ENCODE measurements at regions not wholly inside any gene's neighbourhood (a gene's known extent, or its start where the extent isn't known, plus 50 kb on each side); places are given as distances from the start of the nearest gene placed in this dataset.
A peak's percentile ranks its signal among the peaks of the same experiment; 100 is the strongest.

DNA sequence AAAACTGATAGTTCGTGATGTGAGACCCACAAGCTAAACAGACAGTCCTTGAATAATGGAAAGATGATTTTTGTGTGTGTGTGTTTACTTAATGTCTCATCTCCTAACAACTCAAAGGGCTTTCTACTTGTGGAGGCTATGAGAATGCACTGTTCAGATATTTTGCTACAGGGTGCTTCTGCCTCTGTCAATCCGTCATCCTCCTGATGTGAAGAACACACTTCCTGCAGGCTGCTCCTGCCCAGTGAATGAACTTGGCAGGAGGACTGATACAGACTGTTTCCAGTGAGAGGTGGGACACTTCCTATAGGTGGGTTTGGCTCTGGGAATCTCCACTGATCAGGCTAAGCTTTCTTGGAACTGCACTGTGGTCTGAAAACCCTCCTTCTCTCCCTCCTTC is 168.4 kb upstream of the STARD13 start:
- Histone ChIP-seq H4K20me1 (ENCODE audit: insufficient read depth, low read length) (no peaks in the 10 kb centered on the region), H3K36me3 (ENCODE audit: insufficient read depth, low read length) (no peaks in the 10 kb centered on the region), H3K4me3 (ENCODE audit: insufficient read depth, low read depth, low read length) (no peak overlapping the region), H3K4me1 (ENCODE audit: insufficient read depth, low read length) (peaks cover 7% of the 10 kb centered on the region), H3K9ac (ENCODE audit: low read length) (no peak overlapping the region), H3K4me2 (ENCODE audit: low read length) (peak overlapping the region; percentile 13), H3K9me3 (ENCODE audit: insufficient read depth, low read depth, low read length) (no peaks in the 10 kb centered on the region), H2AFZ (ENCODE audit: low read depth, low read length) (peak overlapping the region; percentile 28), H3K27me3 (ENCODE audit: insufficient read depth, low read length) (no peaks in the 10 kb centered on the region), H3K79me2 (ENCODE audit: insufficient read depth, low read length) (no peaks in the 10 kb centered on the region), H3K27ac (ENCODE audit: low read depth, low read length) (no peak overlapping the region)
- FAIRE-seq (no peak), DNase-seq (ENCODE audit: low read depth) (no peak)
- Mint-ChIP-seq H3K4me1 (ENCODE audit: low read depth, unreplicated experiment) (no peaks in the 10 kb centered on the region), H3K27me3 (ENCODE audit: low read depth, unreplicated experiment) (no peaks in the 10 kb centered on the region), H3K27ac (ENCODE audit: unreplicated experiment) (no peak overlapping the region), H3K36me3 (ENCODE audit: low read depth, unreplicated experiment) (no peaks in the 10 kb centered on the region), H3K9me3 (ENCODE audit: unreplicated experiment) (peaks cover 6% of the 10 kb centered on the region), H3K4me3 (ENCODE audit: unreplicated experiment) (no peak overlapping the region)
- TF ChIP-seq, protein P1, sequence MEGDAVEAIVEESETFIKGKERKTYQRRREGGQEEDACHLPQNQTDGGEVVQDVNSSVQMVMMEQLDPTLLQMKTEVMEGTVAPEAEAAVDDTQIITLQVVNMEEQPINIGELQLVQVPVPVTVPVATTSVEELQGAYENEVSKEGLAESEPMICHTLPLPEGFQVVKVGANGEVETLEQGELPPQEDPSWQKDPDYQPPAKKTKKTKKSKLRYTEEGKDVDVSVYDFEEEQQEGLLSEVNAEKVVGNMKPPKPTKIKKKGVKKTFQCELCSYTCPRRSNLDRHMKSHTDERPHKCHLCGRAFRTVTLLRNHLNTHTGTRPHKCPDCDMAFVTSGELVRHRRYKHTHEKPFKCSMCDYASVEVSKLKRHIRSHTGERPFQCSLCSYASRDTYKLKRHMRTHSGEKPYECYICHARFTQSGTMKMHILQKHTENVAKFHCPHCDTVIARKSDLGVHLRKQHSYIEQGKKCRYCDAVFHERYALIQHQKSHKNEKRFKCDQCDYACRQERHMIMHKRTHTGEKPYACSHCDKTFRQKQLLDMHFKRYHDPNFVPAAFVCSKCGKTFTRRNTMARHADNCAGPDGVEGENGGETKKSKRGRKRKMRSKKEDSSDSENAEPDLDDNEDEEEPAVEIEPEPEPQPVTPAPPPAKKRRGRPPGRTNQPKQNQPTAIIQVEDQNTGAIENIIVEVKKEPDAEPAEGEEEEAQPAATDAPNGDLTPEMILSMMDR (IDR thresholded peaks at IDR 0.05; ENCODE audit: insufficient read depth, low read depth, low read length) = no peak
- no peak for TF ChIP-seq EZH2 (IDR thresholded peaks at IDR 0.05; ENCODE audit: insufficient read depth, low read length)

DNA sequence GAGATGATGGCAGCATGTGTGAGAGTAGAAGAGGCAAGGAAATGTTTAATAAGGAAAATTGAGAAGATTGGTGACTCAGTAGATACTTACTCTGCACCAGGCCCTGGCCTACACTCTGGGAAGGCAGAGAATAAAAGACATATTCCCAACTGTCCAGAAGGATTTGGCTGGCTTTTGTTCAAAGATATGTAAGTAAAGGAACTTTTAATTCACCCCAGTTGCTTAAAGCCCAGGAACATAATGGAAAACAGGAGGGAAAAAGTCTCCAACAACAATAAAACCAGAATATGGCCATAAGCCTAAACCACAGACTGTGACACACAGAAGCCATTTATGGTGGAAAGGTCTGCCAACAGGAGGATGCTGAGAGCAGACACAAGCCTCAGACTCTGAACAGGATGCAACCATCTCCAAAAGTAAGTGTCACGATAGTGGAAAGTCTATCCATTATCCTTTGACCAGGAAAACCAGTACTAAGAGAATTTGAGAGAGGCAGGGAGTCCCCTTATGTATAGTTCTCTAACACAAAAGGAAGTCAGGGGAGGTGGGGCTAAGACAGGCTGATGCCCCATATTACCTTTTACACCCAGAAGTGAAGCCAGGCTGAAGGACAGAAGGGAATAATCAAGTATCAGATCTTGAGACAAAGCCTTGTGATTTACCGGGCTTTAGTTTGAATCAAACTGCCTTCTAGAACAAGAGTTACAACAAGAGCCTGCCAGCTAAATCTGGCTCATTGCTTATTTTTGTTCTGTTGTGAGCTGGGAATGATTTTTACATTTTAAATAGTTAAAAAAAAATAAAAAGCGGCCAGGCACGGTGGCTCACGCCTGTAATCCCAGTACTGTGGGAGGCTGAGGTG is 169.5 kb upstream of the STARD13 start:
- no peaks in the 10 kb centered on the region for H3K27me3 ChIP-seq (ENCODE audit: insufficient read depth, low read length)
- no peaks in the 10 kb centered on the region for H3K4me1 Mint-ChIP-seq (ENCODE audit: low read depth, unreplicated experiment)
- H3K9me3 ChIP-seq (ENCODE audit: insufficient read depth, low read depth, low read length) = no peaks in the 10 kb centered on the region
- DNase-seq (ENCODE audit: low read depth) (peak; percentile 77), FAIRE-seq (peak; percentile 65)
- H3K27me3 Mint-ChIP-seq (ENCODE audit: low read depth, unreplicated experiment) = no peaks in the 10 kb centered on the region
- H3K79me2 ChIP-seq (ENCODE audit: insufficient read depth, low read length) = no peaks in the 10 kb centered on the region
- H2AFZ ChIP-seq (ENCODE audit: low read depth, low read length) = peak overlapping the region; percentile 6
- H3K9ac ChIP-seq (ENCODE audit: low read length) = no peak overlapping the region
- H3K9me3 Mint-ChIP-seq (ENCODE audit: unreplicated experiment) = peaks cover 8% of the 10 kb centered on the region
- no peaks in the 10 kb centered on the region for H4K20me1 ChIP-seq (ENCODE audit: insufficient read depth, low read length)
- no peaks in the 10 kb centered on the region for H3K36me3 ChIP-seq (ENCODE audit: insufficient read depth, low read length)
- no peak for TF ChIP-seq EZH2 (IDR thresholded peaks at IDR 0.05; ENCODE audit: insufficient read depth, low read length)
- peaks cover 7% of the 10 kb centered on the region for H3K4me1 ChIP-seq (ENCODE audit: insufficient read depth, low read length)
- H3K4me3 ChIP-seq (ENCODE audit: insufficient read depth, low read depth, low read length) = no peak overlapping the region
- H3K27ac Mint-ChIP-seq (ENCODE audit: unreplicated experiment) = no peak overlapping the region
- peak overlapping the region; percentile 0 for H3K4me2 ChIP-seq (ENCODE audit: low read length)
- no peak overlapping the region for H3K4me3 Mint-ChIP-seq (ENCODE audit: unreplicated experiment)
- H3K27ac ChIP-seq (ENCODE audit: low read depth, low read length) = peak overlapping the region; percentile 24
- H3K36me3 Mint-ChIP-seq (ENCODE audit: low read depth, unreplicated experiment) = no peaks in the 10 kb centered on the region

DNA sequence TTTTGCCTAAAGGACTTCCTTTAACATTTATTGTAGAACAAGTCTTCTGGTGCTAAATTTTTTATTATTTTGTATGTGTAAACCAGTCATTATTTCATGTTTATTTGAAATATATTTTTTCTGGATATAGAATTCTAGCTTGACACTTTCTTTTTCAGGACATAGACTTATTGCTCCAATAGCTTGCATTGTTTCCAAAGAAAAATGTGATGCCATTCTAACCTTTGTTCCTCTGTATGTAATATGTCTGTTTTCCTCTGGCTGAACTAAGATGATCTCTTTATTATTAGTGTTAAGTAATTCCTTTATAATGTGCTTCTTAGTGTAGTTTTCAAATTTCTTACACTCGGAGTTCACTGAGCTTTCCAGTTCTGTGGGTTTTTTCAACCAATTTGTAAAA is 174.1 kb upstream of the STARD13 start:
- Histone ChIP-seq H3K9me3 (ENCODE audit: insufficient read depth, low read depth, low read length) (no peaks in the 10 kb centered on the region), H3K4me1 (ENCODE audit: insufficient read depth, low read length) (no peaks in the 10 kb centered on the region), H2AFZ (ENCODE audit: low read depth, low read length) (no peak overlapping the region), H3K36me3 (ENCODE audit: insufficient read depth, low read length) (no peaks in the 10 kb centered on the region), H3K79me2 (ENCODE audit: insufficient read depth, low read length) (no peaks in the 10 kb centered on the region), H3K4me2 (ENCODE audit: low read length) (no peak overlapping the region), H3K9ac (ENCODE audit: low read length) (no peak overlapping the region), H4K20me1 (ENCODE audit: insufficient read depth, low read length) (no peaks in the 10 kb centered on the region), H3K27ac (ENCODE audit: low read depth, low read length) (no peak overlapping the region), H3K4me3 (ENCODE audit: insufficient read depth, low read depth, low read length) (no peak overlapping the region), H3K27me3 (ENCODE audit: insufficient read depth, low read length) (no peaks in the 10 kb centered on the region)
- Mint-ChIP-seq H3K27me3 (ENCODE audit: low read depth, unreplicated experiment) (no peaks in the 10 kb centered on the region), H3K4me3 (ENCODE audit: unreplicated experiment) (no peak overlapping the region), H3K9me3 (ENCODE audit: unreplicated experiment) (peaks cover 8% of the 10 kb centered on the region), H3K27ac (ENCODE audit: unreplicated experiment) (no peak overlapping the region), H3K36me3 (ENCODE audit: low read depth, unreplicated experiment) (no peaks in the 10 kb centered on the region), H3K4me1 (ENCODE audit: low read depth, unreplicated experiment) (no peaks in the 10 kb centered on the region)
- DNase-seq (ENCODE audit: low read depth) (no peak), FAIRE-seq (no peak)
- TF ChIP-seq, protein P1 (IDR thresholded peaks at IDR 0.05; ENCODE audit: insufficient read depth, low read depth, low read length) = no peak
- TF ChIP-seq EZH2 (IDR thresholded peaks at IDR 0.05; ENCODE audit: insufficient read depth, low read length) = no peak
